GM19463 (cell line): ENCODE measurements at regions not wholly inside any gene's neighbourhood (a gene's known extent, or its start where the extent isn't known, plus 50 kb on each side); places are given as distances from the start of the nearest gene placed in this dataset.

Source experiments
- ATAC-seq: cut with Tn5 transposase; IDR thresholded peaks from one replicate; pipeline ENCODE4 v1.9.1; 2021; ENCODE audit warnings: mild to moderate bottlenecking, moderate library complexity; ENCODE audit not compliant: unreplicated experiment

GRCh38 chr14:35989736-35990135 lies 163.6 kb downstream of the BRMS1L start:
- ATAC-seq: no peak

- no peak for ATAC-seq
Observed at GRCh38 chr14:35988972-35989690, 163.0 kb downstream of the BRMS1L start.

GRCh38 chr14:35988550-35988949 lies 162.4 kb downstream of the BRMS1L start:
- no peak for ATAC-seq

- no peak for ATAC-seq
Observed at GRCh38 chr14:35987731-35988130, 161.6 kb downstream of the BRMS1L start.

GRCh38 chr14:35986219-35986573 lies 160.1 kb downstream of the BRMS1L start:
- peak; percentile 70 for ATAC-seq

- peak; percentile 63 for ATAC-seq
Observed at GRCh38 chr14:35985474-35986218, 159.5 kb downstream of the BRMS1L start.

GRCh38 chr14:35979531-35979930 lies 153.4 kb downstream of the BRMS1L start:
- no peak for ATAC-seq

- ATAC-seq: no peak
Observed at GRCh38 chr14:35978561-35978960, 152.4 kb downstream of the BRMS1L start.

- no peak for ATAC-seq
Observed at GRCh38 chr14:35975814-35976213, 149.7 kb downstream of the BRMS1L start.

- ATAC-seq: no peak
Observed at GRCh38 chr14:35973770-35974169, 147.6 kb downstream of the BRMS1L start.

GRCh38 chr14:35971965-35972630 lies 146.0 kb downstream of the BRMS1L start:
- no peak for ATAC-seq

GRCh38 chr14:35969310-35969709 lies 143.2 kb downstream of the BRMS1L start:
- no peak for ATAC-seq

GRCh38 chr14:35965400-35965799 lies 139.3 kb downstream of the BRMS1L start:
- no peak for ATAC-seq

- no peak for ATAC-seq
Observed at GRCh38 chr14:35964697-35965286, 138.7 kb downstream of the BRMS1L start.

GRCh38 chr14:35963209-35963608 lies 137.1 kb downstream of the BRMS1L start:
- peak; percentile 62 for ATAC-seq

GRCh38 chr14:35961697-35962274 lies 135.6 kb downstream of the BRMS1L start:
- no peak for ATAC-seq

- no peak for ATAC-seq
Observed at GRCh38 chr14:35959835-35960234, 133.7 kb downstream of the BRMS1L start.

- ATAC-seq: no peak
Observed at GRCh38 chr14:35958499-35958898, 132.4 kb downstream of the BRMS1L start.

- ATAC-seq: no peak
Observed at GRCh38 chr14:35956376-35957085, 130.4 kb downstream of the BRMS1L start.

- no peak for ATAC-seq
Observed at GRCh38 chr14:35952584-35952983, 126.4 kb downstream of the BRMS1L start.
